ENCODE measurements at regions not wholly inside any gene's neighbourhood (a gene's known extent, or its start where the extent isn't known, plus 50 kb on each side); places are given as distances from the start of the nearest gene placed in this dataset.

DNA sequence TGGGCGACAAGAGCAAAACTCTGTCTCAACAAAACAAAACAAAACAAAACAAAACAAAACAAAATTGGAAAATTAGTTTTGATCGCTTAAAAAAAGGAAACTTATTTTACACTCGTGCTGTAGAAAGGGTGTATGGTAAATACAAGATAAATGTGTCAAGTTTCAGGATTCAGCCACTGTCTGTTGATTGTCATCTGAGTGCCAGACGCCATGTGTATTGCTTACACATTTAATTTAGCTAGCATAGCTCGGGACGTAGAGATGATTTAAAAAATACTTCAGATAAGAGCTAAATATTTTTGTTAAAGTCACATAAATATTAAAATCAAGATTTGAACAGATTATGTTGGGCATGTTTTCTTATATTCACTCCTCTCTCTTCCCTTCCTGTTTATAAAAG, 568.1 kb upstream of the ZNF804A start:
- no peak overlapping the region for H2AFZ ChIP-seq (ENCODE audit: low read length)
- no peaks in the 10 kb centered on the region for H3K36me3 ChIP-seq (ENCODE audit: insufficient read depth, low read length)
- DNase-seq: no peak
- H3K27ac ChIP-seq (ENCODE audit: low read length): no peak overlapping the region
- no peaks in the 10 kb centered on the region for H3K79me2 ChIP-seq (ENCODE audit: low read length)
- H3K4me2 ChIP-seq (ENCODE audit: low read depth, low read length, poor library complexity, severe bottlenecking): no peak overlapping the region
- no peaks in the 10 kb centered on the region for H3K9me2 ChIP-seq (replicated peaks; ENCODE audit: insufficient read depth, low read length)
- H3K9ac ChIP-seq (ENCODE audit: low read length): no peak overlapping the region
- H3K27me3 ChIP-seq (ENCODE audit: low read length): no peaks in the 10 kb centered on the region
- H4K20me1 ChIP-seq (ENCODE audit: insufficient read depth, low read depth, low read length): no peaks in the 10 kb centered on the region
- no peaks in the 10 kb centered on the region for H3K9me3 ChIP-seq (ENCODE audit: low read length)
- no peak overlapping the region for H3K4me3 ChIP-seq (ENCODE audit: low read length)
- H3K4me1 ChIP-seq (ENCODE audit: low read length): no peaks in the 10 kb centered on the region

DNA sequence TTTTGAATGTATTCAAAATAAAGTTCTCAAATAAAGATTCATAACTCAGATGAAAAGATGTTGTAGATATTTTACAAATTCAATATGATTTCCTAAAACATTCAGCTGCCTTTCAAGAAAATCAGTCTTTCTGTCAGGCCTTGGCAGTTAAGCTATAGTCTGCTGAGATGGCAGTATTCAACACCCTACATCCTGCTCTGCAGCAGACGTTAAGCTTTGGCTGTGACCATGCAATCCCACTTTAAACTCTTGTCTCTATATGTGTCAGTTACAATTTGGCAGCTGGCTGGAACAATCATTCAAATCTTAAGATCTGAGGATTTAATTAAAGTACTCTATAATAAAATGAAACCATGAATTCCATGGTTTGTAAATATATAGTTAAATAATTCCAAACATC, 567.3 kb upstream of the ZNF804A start:
- Histone ChIP-seq H3K36me3 (ENCODE audit: insufficient read depth, low read length) (no peaks in the 10 kb centered on the region), H3K27ac (ENCODE audit: low read length) (no peak overlapping the region), H2AFZ (ENCODE audit: low read length) (no peak overlapping the region), H4K20me1 (ENCODE audit: insufficient read depth, low read depth, low read length) (no peaks in the 10 kb centered on the region), H3K9ac (ENCODE audit: low read length) (no peak overlapping the region), H3K27me3 (ENCODE audit: low read length) (no peaks in the 10 kb centered on the region), H3K9me2 (replicated peaks; ENCODE audit: insufficient read depth, low read length) (no peaks in the 10 kb centered on the region), H3K4me2 (ENCODE audit: low read depth, low read length, poor library complexity, severe bottlenecking) (no peak overlapping the region), H3K9me3 (ENCODE audit: low read length) (no peaks in the 10 kb centered on the region), H3K79me2 (ENCODE audit: low read length) (no peaks in the 10 kb centered on the region), H3K4me3 (ENCODE audit: low read length) (no peak overlapping the region), H3K4me1 (ENCODE audit: low read length) (no peaks in the 10 kb centered on the region)
- no peak for DNase-seq

DNA sequence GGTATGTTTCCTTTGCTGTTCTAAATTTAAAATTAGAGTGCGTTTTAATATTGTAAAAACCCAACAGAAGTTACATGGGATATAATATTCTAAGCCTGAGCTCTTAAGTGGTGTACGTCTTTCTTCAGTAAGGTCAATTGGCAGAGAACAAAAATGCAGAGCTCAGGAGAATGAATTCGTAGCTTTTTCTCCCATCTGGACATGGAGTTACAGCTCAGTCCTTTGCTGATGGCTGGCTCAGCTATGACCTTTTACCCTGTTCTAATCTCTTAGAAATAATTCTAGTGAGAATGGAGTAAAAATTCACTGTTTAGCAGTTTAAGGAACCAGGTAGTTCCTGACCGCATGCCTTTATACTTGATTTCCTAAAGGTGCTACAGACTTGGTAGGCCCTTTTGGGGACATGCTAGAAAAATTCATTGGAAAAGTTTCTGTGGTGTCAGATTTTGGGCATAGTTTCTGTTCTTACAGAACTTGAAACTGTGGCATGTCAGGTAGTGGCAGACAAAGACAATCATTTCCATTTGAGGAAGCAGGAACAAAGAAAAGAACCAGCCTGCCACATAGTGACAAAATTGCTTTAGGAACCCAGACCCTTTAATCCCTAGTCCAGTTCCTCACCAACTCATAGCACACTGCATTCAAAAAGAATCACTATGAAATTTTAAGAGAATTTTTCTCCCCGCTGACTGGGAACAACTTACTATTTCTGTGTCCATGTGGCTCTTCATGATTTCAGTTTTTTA, 566.8 kb upstream of the ZNF804A start:
- no peak overlapping the region for H3K4me2 ChIP-seq (ENCODE audit: low read depth, low read length, poor library complexity, severe bottlenecking)
- no peak overlapping the region for H3K4me3 ChIP-seq (ENCODE audit: low read length)
- no peak overlapping the region for H3K9ac ChIP-seq (ENCODE audit: low read length)
- no peaks in the 10 kb centered on the region for H3K9me3 ChIP-seq (ENCODE audit: low read length)
- H3K4me1 ChIP-seq (ENCODE audit: low read length): no peaks in the 10 kb centered on the region
- no peaks in the 10 kb centered on the region for H3K27me3 ChIP-seq (ENCODE audit: low read length)
- no peaks in the 10 kb centered on the region for H3K36me3 ChIP-seq (ENCODE audit: insufficient read depth, low read length)
- H3K27ac ChIP-seq (ENCODE audit: low read length): no peak overlapping the region
- DNase-seq: no peak
- no peaks in the 10 kb centered on the region for H3K79me2 ChIP-seq (ENCODE audit: low read length)
- H4K20me1 ChIP-seq (ENCODE audit: insufficient read depth, low read depth, low read length): no peaks in the 10 kb centered on the region
- no peaks in the 10 kb centered on the region for H3K9me2 ChIP-seq (replicated peaks; ENCODE audit: insufficient read depth, low read length)
- H2AFZ ChIP-seq (ENCODE audit: low read length): no peak overlapping the region

DNA sequence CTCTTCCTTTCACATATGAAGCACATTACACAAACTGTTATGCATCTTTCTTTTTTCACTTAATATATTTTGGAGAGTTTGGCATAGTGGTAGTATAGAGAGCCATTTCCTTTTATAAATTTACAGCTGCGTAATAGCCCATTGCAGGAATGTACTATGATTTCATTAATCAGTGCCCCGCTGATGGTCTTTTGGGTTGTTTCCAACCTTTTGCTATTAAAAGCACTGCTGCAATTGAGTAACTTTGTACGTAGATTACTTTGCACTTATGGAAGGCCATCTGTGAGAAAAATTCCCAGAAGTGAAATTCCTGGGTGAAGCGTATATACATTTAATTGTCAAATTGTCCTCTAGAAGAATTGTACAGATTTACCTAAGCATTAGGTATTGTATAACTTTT, 565.3 kb upstream of the ZNF804A start:
- Histone ChIP-seq H3K27me3 (ENCODE audit: low read length) (no peaks in the 10 kb centered on the region), H3K36me3 (ENCODE audit: insufficient read depth, low read length) (no peaks in the 10 kb centered on the region), H3K9ac (ENCODE audit: low read length) (no peak overlapping the region), H3K4me2 (ENCODE audit: low read depth, low read length, poor library complexity, severe bottlenecking) (no peak overlapping the region), H3K79me2 (ENCODE audit: low read length) (no peaks in the 10 kb centered on the region), H4K20me1 (ENCODE audit: insufficient read depth, low read depth, low read length) (no peaks in the 10 kb centered on the region), H3K9me3 (ENCODE audit: low read length) (no peaks in the 10 kb centered on the region), H3K4me1 (ENCODE audit: low read length) (no peaks in the 10 kb centered on the region), H3K9me2 (replicated peaks; ENCODE audit: insufficient read depth, low read length) (no peaks in the 10 kb centered on the region), H3K27ac (ENCODE audit: low read length) (no peak overlapping the region), H2AFZ (ENCODE audit: low read length) (no peak overlapping the region), H3K4me3 (ENCODE audit: low read length) (no peak overlapping the region)
- DNase-seq: no peak

DNA sequence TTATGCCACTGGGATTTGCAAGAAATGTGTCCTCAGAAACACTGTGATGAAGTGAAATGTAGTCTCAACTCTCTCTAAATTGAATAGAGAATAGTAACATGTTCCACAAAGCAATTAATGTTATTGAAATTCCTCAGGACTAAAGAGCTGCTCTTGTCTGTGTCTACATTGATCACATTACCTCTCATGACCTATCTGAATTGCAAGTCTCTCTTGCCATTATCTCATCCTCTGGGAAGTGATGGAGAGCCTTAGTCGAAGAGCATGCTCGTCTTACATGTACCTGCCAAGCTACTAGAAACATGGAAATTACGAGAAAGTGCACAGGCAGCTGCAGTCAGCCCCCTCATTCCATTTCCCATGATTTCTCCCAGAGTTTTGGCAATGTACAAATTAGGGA, 561.1 kb upstream of the ZNF804A start:
- no peaks in the 10 kb centered on the region for H3K36me3 ChIP-seq (ENCODE audit: insufficient read depth, low read length)
- H4K20me1 ChIP-seq (ENCODE audit: insufficient read depth, low read depth, low read length): no peaks in the 10 kb centered on the region
- no peak overlapping the region for H3K4me2 ChIP-seq (ENCODE audit: low read depth, low read length, poor library complexity, severe bottlenecking)
- H3K79me2 ChIP-seq (ENCODE audit: low read length): no peaks in the 10 kb centered on the region
- no peak overlapping the region for H2AFZ ChIP-seq (ENCODE audit: low read length)
- no peak overlapping the region for H3K4me3 ChIP-seq (ENCODE audit: low read length)
- no peak for DNase-seq
- H3K9me3 ChIP-seq (ENCODE audit: low read length): no peaks in the 10 kb centered on the region
- H3K9me2 ChIP-seq (replicated peaks; ENCODE audit: insufficient read depth, low read length): no peaks in the 10 kb centered on the region
- H3K4me1 ChIP-seq (ENCODE audit: low read length): no peaks in the 10 kb centered on the region
- H3K27me3 ChIP-seq (ENCODE audit: low read length): no peaks in the 10 kb centered on the region
- no peak overlapping the region for H3K9ac ChIP-seq (ENCODE audit: low read length)
- H3K27ac ChIP-seq (ENCODE audit: low read length): no peak overlapping the region

DNA sequence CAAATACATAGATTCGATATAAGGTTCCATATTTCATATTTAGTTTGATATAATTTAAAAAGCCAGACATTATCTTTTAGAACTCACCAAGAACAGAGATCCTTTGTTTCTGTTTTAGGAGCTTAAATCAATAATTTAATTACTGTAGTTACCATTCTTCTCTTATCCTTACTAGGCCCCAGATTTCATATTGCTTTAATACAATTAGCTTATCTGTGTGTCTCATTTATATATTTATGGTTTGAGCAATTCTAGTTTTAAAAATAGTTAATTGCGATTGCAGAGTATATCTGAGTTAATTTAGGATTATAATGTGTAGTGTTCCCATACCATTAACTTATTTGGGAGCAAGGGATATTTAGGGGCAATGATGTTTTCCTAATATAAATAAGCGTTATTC, 558.8 kb upstream of the ZNF804A start:
- Histone ChIP-seq H3K79me2 (ENCODE audit: low read length) (no peaks in the 10 kb centered on the region), H4K20me1 (ENCODE audit: insufficient read depth, low read depth, low read length) (no peaks in the 10 kb centered on the region), H3K4me3 (ENCODE audit: low read length) (no peak overlapping the region), H3K9me2 (replicated peaks; ENCODE audit: insufficient read depth, low read length) (no peaks in the 10 kb centered on the region), H3K9me3 (ENCODE audit: low read length) (no peaks in the 10 kb centered on the region), H3K36me3 (ENCODE audit: insufficient read depth, low read length) (no peaks in the 10 kb centered on the region), H3K4me2 (ENCODE audit: low read depth, low read length, poor library complexity, severe bottlenecking) (no peak overlapping the region), H3K4me1 (ENCODE audit: low read length) (no peaks in the 10 kb centered on the region), H3K9ac (ENCODE audit: low read length) (no peak overlapping the region), H3K27me3 (ENCODE audit: low read length) (no peaks in the 10 kb centered on the region), H3K27ac (ENCODE audit: low read length) (no peak overlapping the region), H2AFZ (ENCODE audit: low read length) (no peak overlapping the region)
- no peak for DNase-seq

DNA sequence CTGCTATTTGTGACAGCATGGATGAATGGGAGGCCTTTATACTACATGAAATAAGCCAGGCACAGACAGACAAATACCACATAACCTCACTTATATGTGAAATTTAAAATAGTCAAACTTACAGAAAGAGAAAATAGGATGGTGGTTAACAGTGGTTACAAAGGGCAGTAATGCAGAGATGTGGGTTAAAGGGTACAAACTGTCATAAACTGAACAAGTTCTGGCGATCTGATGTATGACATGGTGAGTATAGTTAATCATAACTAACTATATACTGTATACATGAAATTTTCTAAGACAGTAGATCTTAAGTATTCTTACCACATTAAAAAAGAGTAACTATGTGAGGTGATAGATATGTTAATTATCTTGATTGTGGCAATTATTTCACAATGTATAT, 558.1 kb upstream of the ZNF804A start:
- H3K9me3 ChIP-seq (ENCODE audit: low read length): no peaks in the 10 kb centered on the region

DNA sequence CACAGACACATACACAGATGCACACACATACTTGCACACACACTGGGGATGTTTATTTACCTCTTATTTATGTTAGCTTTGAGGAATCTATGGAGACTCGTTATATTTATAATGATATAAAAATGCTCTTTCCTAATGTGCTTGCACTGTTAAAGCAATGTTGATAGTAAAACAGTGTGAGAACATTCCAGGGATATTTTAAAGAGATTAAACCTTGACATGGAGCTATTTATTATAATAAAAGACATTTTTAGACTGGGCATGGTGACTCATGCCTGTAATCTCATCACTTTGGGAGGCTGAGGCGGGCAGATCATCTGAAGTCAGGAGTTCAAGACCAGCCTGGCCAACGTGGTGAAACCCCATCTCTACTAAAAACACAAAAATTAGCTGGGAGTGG, 557.3 kb upstream of the ZNF804A start:
- Histone ChIP-seq H3K36me3 (ENCODE audit: insufficient read depth, low read length) (no peaks in the 10 kb centered on the region), H3K4me3 (ENCODE audit: low read length) (no peak overlapping the region), H3K27ac (ENCODE audit: low read length) (no peak overlapping the region), H3K79me2 (ENCODE audit: low read length) (no peaks in the 10 kb centered on the region), H3K9me2 (replicated peaks; ENCODE audit: insufficient read depth, low read length) (no peaks in the 10 kb centered on the region), H4K20me1 (ENCODE audit: insufficient read depth, low read depth, low read length) (no peaks in the 10 kb centered on the region), H3K9me3 (ENCODE audit: low read length) (no peaks in the 10 kb centered on the region), H3K9ac (ENCODE audit: low read length) (no peak overlapping the region), H2AFZ (ENCODE audit: low read length) (no peak overlapping the region), H3K4me1 (ENCODE audit: low read length) (no peaks in the 10 kb centered on the region), H3K4me2 (ENCODE audit: low read depth, low read length, poor library complexity, severe bottlenecking) (no peak overlapping the region), H3K27me3 (ENCODE audit: low read length) (no peaks in the 10 kb centered on the region)
- no peak for DNase-seq

More for the DNA sequence above, 558.1 kb upstream of the ZNF804A start:
- Histone ChIP-seq H2AFZ (ENCODE audit: low read length) (no peak overlapping the region), H3K9ac (ENCODE audit: low read length) (no peak overlapping the region), H3K79me2 (ENCODE audit: low read length) (no peaks in the 10 kb centered on the region), H3K9me2 (replicated peaks; ENCODE audit: insufficient read depth, low read length) (no peaks in the 10 kb centered on the region), H3K27me3 (ENCODE audit: low read length) (no peaks in the 10 kb centered on the region), H3K4me1 (ENCODE audit: low read length) (no peaks in the 10 kb centered on the region), H3K4me2 (ENCODE audit: low read depth, low read length, poor library complexity, severe bottlenecking) (no peak overlapping the region), H3K36me3 (ENCODE audit: insufficient read depth, low read length) (no peaks in the 10 kb centered on the region), H3K27ac (ENCODE audit: low read length) (no peak overlapping the region), H4K20me1 (ENCODE audit: insufficient read depth, low read depth, low read length) (no peaks in the 10 kb centered on the region), H3K4me3 (ENCODE audit: low read length) (no peak overlapping the region)
- no peak for DNase-seq
